ENCODE measurements at regions not wholly inside any gene's neighbourhood (a gene's known extent, or its start where the extent isn't known, plus 50 kb on each side); places are given as distances from the start of the nearest gene placed in this dataset.
A peak's percentile ranks its signal among the peaks of the same experiment; 100 is the strongest.
"Not testable (repeated sequence)": the region's sequence is repeated elsewhere in the genome, so short reads cannot be mapped to it uniquely, and the experiment has no call there.

GRCh38 chr10:118974951-118975350, 54.6 kb upstream of the NANOS1 start:
- intact Hi-C loops (cut with DNase I) = no loop called here

GRCh38 chr10:118976219-118976618, 53.3 kb upstream of the NANOS1 start:
- intact Hi-C loops (cut with DNase I); DNase-seq (ENCODE audit: low spot score): not testable (repeated sequence)

More at GRCh38 chr10:118974951-118975350, 54.6 kb upstream of the NANOS1 start:
- peak; percentile 59 for DNase-seq (ENCODE audit: low spot score)

GRCh38 chr10:118977022-118977599, 52.4 kb upstream of the NANOS1 start:
- peak; percentile 64 for DNase-seq (ENCODE audit: low spot score)
- intact Hi-C loops (cut with DNase I) = no loop called here

- peak; percentile 27 for DNase-seq (ENCODE audit: low spot score)
Observed at GRCh38 chr10:118977835-118978234, 51.7 kb upstream of the NANOS1 start.

GRCh38 chr10:118978316-118978997, 51.1 kb upstream of the NANOS1 start:
- DNase-seq (ENCODE audit: low spot score) = peak; percentile 57
- intact Hi-C loops (cut with DNase I) = no loop called here

More at GRCh38 chr10:118977835-118978234, 51.7 kb upstream of the NANOS1 start:
- intact Hi-C loops (cut with DNase I) = no loop called here

GRCh38 chr10:118978998-118979350, 50.5 kb upstream of the NANOS1 start:
- DNase-seq (ENCODE audit: low spot score) = no peak
- intact Hi-C loops (cut with DNase I) = no loop called here

- intact Hi-C loops (cut with DNase I) = no loop called here
Observed at GRCh38 chr10:118979661-118980060, 49.9 kb upstream of the NANOS1 start.

More at GRCh38 chr10:118979661-118980060, 49.9 kb upstream of the NANOS1 start:
- DNase-seq (ENCODE audit: low spot score) = peak; percentile 41

All from cardiac septum (tissue), 1 donor.